Mesothelial cell of epicardium (in vitro differentiated cells): ENCODE measurements at regions not wholly inside any gene's neighbourhood (a gene's known extent, or its start where the extent isn't known, plus 50 kb on each side); places are given as distances from the start of the nearest gene placed in this dataset.

ENCODE experiments used
- DNase-seq, 2 experiments: peaks; one replicate each; pipeline ENCODE4 v3.0.0; 2021; ENCODE audit warnings: low spot score in 2 of 2; ENCODE audit not compliant: unreplicated experiment in 2 of 2
- H3K27ac Mint-ChIP-seq: 2 replicates; pipeline ENCODE4 v1.8.0; 2021; ENCODE audit warnings: mixed read lengths
- H3K27me3 Mint-ChIP-seq: 2 replicates; pipeline ENCODE4 v1.8.0; 2021; ENCODE audit warnings: low read depth, mixed read lengths
- H3K36me3 Mint-ChIP-seq: 2 replicates; pipeline ENCODE4 v1.8.0; 2021; ENCODE audit warnings: mixed read lengths
- H3K4me1 Mint-ChIP-seq: 2 replicates; pipeline ENCODE4 v1.8.0; 2021; ENCODE audit warnings: mixed read lengths
- H3K4me3 Mint-ChIP-seq: 2 replicates; pipeline ENCODE4 v1.8.0; 2021; ENCODE audit warnings: mild to moderate bottlenecking, moderate library complexity, mixed read lengths
- H3K9me3 Mint-ChIP-seq: 2 replicates; pipeline ENCODE4 v1.8.0; 2021; ENCODE audit warnings: mixed read lengths
- CTCF ChIP-seq: fragments of 200-600 bp; sonication (generic); IDR thresholded peaks from one replicate; pipeline ENCODE4 v1.5.0; 2021; ENCODE audit warnings: antibody characterized with exemption; ENCODE audit not compliant: unreplicated experiment

- no peaks in the 10 kb centered on the region for H3K36me3 Mint-ChIP-seq
- H3K9me3 Mint-ChIP-seq: no peaks in the 10 kb centered on the region
- DNase-seq: no peak
- no peak for TF ChIP-seq CTCF
- H3K27ac Mint-ChIP-seq: no peak overlapping the region
- peaks cover 7% of the 10 kb centered on the region for H3K27me3 Mint-ChIP-seq
- H3K4me3 Mint-ChIP-seq: no peak overlapping the region
- H3K4me1 Mint-ChIP-seq: no peaks in the 10 kb centered on the region
These were observed 209.2 kb upstream of the DAB1 start for GRCh38 chr1:57633056-57633455.

- no peaks in the 10 kb centered on the region for H3K9me3 Mint-ChIP-seq
- no peaks in the 10 kb centered on the region for H3K4me1 Mint-ChIP-seq
- no peaks in the 10 kb centered on the region for H3K36me3 Mint-ChIP-seq
- no peak for DNase-seq
- no peak for TF ChIP-seq CTCF
- H3K27ac Mint-ChIP-seq: no peak overlapping the region
- H3K4me3 Mint-ChIP-seq: no peak overlapping the region
- H3K27me3 Mint-ChIP-seq: peaks cover 7% of the 10 kb centered on the region
These were observed 208.5 kb upstream of the DAB1 start for GRCh38 chr1:57632401-57632800.

- H3K27ac Mint-ChIP-seq: no peak overlapping the region
- H3K9me3 Mint-ChIP-seq: no peaks in the 10 kb centered on the region
- no peak overlapping the region for H3K4me3 Mint-ChIP-seq
- no peaks in the 10 kb centered on the region for H3K27me3 Mint-ChIP-seq
- H3K36me3 Mint-ChIP-seq: no peaks in the 10 kb centered on the region
- no peak for DNase-seq
- no peak for TF ChIP-seq CTCF
- H3K4me1 Mint-ChIP-seq: peaks cover 17% of the 10 kb centered on the region
These were observed 203.8 kb upstream of the DAB1 start for GRCh38 chr1:57627612-57628011.

- TF ChIP-seq CTCF: no peak
- H3K36me3 Mint-ChIP-seq: no peaks in the 10 kb centered on the region
These were observed 200.1 kb upstream of the DAB1 start for GRCh38 chr1:57623791-57624538.

GRCh38 chr1:57623039-57623790 is 199.4 kb upstream of the DAB1 start:
- H3K36me3 Mint-ChIP-seq: no peaks in the 10 kb centered on the region
- DNase-seq: no peak
- no peaks in the 10 kb centered on the region for H3K27me3 Mint-ChIP-seq
- H3K4me1 Mint-ChIP-seq: peaks cover 17% of the 10 kb centered on the region
- no peak for TF ChIP-seq CTCF
- no peaks in the 10 kb centered on the region for H3K9me3 Mint-ChIP-seq
- peak overlapping the region; percentile 74 for H3K27ac Mint-ChIP-seq
- peak overlapping the region; percentile 36 for H3K4me3 Mint-ChIP-seq

More at GRCh38 chr1:57623791-57624538, 200.1 kb upstream of the DAB1 start:
- no peak for DNase-seq
- H3K9me3 Mint-ChIP-seq: no peaks in the 10 kb centered on the region
- no peak overlapping the region for H3K4me3 Mint-ChIP-seq
- no peaks in the 10 kb centered on the region for H3K27me3 Mint-ChIP-seq
- H3K4me1 Mint-ChIP-seq: peaks cover 17% of the 10 kb centered on the region
- H3K27ac Mint-ChIP-seq: no peak overlapping the region
